Astrocyte (in vitro differentiated cells and primary cell): ENCODE measurements at regions not wholly inside any gene's neighbourhood (a gene's known extent, or its start where the extent isn't known, plus 50 kb on each side); places are given as distances from the start of the nearest gene placed in this dataset.

Experiments
- DNase-seq: peaks from one replicate; pipeline ENCODE4 v3.0.0-alpha.2; 2010; ENCODE audit warnings: low read depth
- FAIRE-seq: peaks from 2 replicates; lab custom pipeline; 2011; peaks lifted over from hg19 to GRCh38; lab: Jason Lieb, UNC
- H2AFZ ChIP-seq: 2 replicates; pipeline ENCODE4 v1.6.0; 2012; ENCODE audit warnings: low read depth, low read length, inconsistent platforms
- H3K27ac ChIP-seq: 2 replicates; pipeline ENCODE4 v1.5.1; 2011; ENCODE audit warnings: low read depth, low read length, inconsistent platforms
- H3K27me3 ChIP-seq: 2 replicates; pipeline ENCODE4 v1.6.0; 2011; ENCODE audit warnings: low read length, inconsistent platforms; ENCODE audit not compliant: insufficient read depth
- H3K36me3 ChIP-seq: 2 replicates; pipeline ENCODE4 v1.5.1; 2011; ENCODE audit warnings: low read length, inconsistent platforms; ENCODE audit not compliant: insufficient read depth
- H3K4me1 ChIP-seq: 2 replicates; pipeline ENCODE4 v1.5.1; 2011; ENCODE audit warnings: low read length, inconsistent platforms; ENCODE audit not compliant: insufficient read depth
- H3K4me2 ChIP-seq: 2 replicates; pipeline ENCODE4 v1.6.0; 2012; ENCODE audit warnings: low read length, inconsistent platforms
- H3K4me3 ChIP-seq: 2 replicates; pipeline ENCODE4 v1.5.1; 2011; ENCODE audit warnings: low read depth, mild to moderate bottlenecking, low read length, inconsistent platforms; ENCODE audit not compliant: insufficient read depth
- H3K79me2 ChIP-seq: 2 replicates; pipeline ENCODE4 v1.6.0; 2012; ENCODE audit warnings: mild to moderate bottlenecking, low read length, inconsistent platforms; ENCODE audit not compliant: insufficient read depth
- H3K9ac ChIP-seq: 2 replicates; pipeline ENCODE4 v1.6.0; 2012; ENCODE audit warnings: mild to moderate bottlenecking, low read length, inconsistent platforms
- H3K9me3 ChIP-seq: 2 replicates; pipeline ENCODE4 v1.5.1; 2012; ENCODE audit warnings: low read depth, mild to moderate bottlenecking, low read length, inconsistent platforms; ENCODE audit not compliant: insufficient read depth
- H4K20me1 ChIP-seq: 2 replicates; pipeline ENCODE4 v1.6.0; 2012; ENCODE audit warnings: low read length, inconsistent platforms; ENCODE audit not compliant: insufficient read depth
- H3K27ac Mint-ChIP-seq: one replicate; pipeline ENCODE4 v1.8.0; 2021; ENCODE audit warnings: mild to moderate bottlenecking, mixed read lengths; ENCODE audit not compliant: unreplicated experiment
- H3K27me3 Mint-ChIP-seq: one replicate; pipeline ENCODE4 v1.8.0; 2021; ENCODE audit warnings: low read depth, mixed read lengths; ENCODE audit not compliant: unreplicated experiment
- H3K36me3 Mint-ChIP-seq: one replicate; pipeline ENCODE4 v1.8.0; 2021; ENCODE audit warnings: low read depth, mixed read lengths; ENCODE audit not compliant: unreplicated experiment
- H3K4me1 Mint-ChIP-seq: one replicate; pipeline ENCODE4 v1.8.0; 2021; ENCODE audit warnings: low read depth, mixed read lengths; ENCODE audit not compliant: unreplicated experiment
- H3K4me3 Mint-ChIP-seq: one replicate; pipeline ENCODE4 v1.8.0; 2021; ENCODE audit warnings: mild to moderate bottlenecking, moderate library complexity, mixed read lengths; ENCODE audit not compliant: unreplicated experiment
- H3K9me3 Mint-ChIP-seq: one replicate; pipeline ENCODE4 v1.8.0; 2021; ENCODE audit warnings: mild to moderate bottlenecking, mixed read lengths; ENCODE audit not compliant: unreplicated experiment
- EZH2 ChIP-seq: IDR thresholded peaks from 2 replicates; pipeline ENCODE4 v1.6.1; 2012; ENCODE audit warnings: mild to moderate bottlenecking, low read length, inconsistent platforms; ENCODE audit not compliant: insufficient read depth
- TF ChIP-seq, protein P1 (sequence below): IDR thresholded peaks from 2 replicates; pipeline ENCODE4 v1.5.1; 2011; ENCODE audit warnings: low read depth, mild to moderate bottlenecking, inconsistent platforms, low read length, moderate library complexity; ENCODE audit not compliant: insufficient read depth

DNA sequence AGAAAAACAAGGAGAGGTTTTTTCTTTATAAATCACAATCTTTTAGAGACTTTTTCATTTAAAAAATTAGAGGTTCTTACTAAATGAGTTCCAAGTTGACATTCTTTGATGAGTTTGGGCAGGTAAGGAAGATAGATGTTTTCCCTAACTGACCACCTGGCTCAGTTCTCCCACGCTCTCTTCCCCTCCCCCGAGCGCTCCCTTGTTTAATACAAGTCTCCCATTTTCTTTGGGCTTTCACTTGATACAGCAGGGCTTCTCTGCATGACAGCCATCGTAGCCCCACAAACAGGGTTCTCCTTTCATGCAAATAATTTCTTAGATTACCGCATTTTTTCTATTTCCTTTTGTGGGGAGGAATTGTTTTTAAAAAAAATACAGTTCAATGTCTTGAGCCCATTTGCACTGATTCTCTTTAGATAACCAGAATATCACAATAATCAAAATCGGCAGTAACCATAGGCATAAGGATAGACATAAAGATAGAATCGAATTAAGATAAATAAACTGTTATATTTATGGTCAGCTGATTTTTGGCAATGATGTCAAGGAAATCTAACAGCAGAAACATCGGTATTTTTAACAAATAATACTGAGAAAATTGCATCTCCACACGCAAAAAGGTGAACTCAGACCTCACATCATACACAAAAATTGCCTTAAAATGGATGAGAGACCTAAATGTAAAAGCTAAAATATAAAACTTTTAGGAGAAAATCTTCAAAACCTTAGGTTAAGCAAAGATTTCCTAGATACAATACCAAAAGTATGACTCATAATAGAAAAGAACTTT is 325.4 kb downstream of the PIK3R1 start:
- DNase-seq (no peak), FAIRE-seq (no peak)
- Mint-ChIP-seq H3K27me3 (peaks cover 4% of the 10 kb centered on the region), H3K27ac (no peak overlapping the region), H3K9me3 (peaks cover 2% of the 10 kb centered on the region), H3K4me3 (no peak overlapping the region), H3K36me3 (no peaks in the 10 kb centered on the region), H3K4me1 (peaks cover 29% of the 10 kb centered on the region)
- TF ChIP-seq, protein P1, sequence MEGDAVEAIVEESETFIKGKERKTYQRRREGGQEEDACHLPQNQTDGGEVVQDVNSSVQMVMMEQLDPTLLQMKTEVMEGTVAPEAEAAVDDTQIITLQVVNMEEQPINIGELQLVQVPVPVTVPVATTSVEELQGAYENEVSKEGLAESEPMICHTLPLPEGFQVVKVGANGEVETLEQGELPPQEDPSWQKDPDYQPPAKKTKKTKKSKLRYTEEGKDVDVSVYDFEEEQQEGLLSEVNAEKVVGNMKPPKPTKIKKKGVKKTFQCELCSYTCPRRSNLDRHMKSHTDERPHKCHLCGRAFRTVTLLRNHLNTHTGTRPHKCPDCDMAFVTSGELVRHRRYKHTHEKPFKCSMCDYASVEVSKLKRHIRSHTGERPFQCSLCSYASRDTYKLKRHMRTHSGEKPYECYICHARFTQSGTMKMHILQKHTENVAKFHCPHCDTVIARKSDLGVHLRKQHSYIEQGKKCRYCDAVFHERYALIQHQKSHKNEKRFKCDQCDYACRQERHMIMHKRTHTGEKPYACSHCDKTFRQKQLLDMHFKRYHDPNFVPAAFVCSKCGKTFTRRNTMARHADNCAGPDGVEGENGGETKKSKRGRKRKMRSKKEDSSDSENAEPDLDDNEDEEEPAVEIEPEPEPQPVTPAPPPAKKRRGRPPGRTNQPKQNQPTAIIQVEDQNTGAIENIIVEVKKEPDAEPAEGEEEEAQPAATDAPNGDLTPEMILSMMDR: no peak
- no peak for TF ChIP-seq EZH2
- H3K27ac ChIP-seq: no peak overlapping the region
- no peak overlapping the region for H3K4me3 ChIP-seq
- H3K9ac ChIP-seq: no peak overlapping the region
- H3K4me2 ChIP-seq: no peak overlapping the region
- H3K9me3 ChIP-seq: no peaks in the 10 kb centered on the region
- H3K36me3 ChIP-seq: no peaks in the 10 kb centered on the region
- no peaks in the 10 kb centered on the region for H3K79me2 ChIP-seq
- H2AFZ ChIP-seq: no peak overlapping the region
- H4K20me1 ChIP-seq: no peaks in the 10 kb centered on the region
- H3K4me1 ChIP-seq: no peaks in the 10 kb centered on the region
- no peaks in the 10 kb centered on the region for H3K27me3 ChIP-seq

DNA sequence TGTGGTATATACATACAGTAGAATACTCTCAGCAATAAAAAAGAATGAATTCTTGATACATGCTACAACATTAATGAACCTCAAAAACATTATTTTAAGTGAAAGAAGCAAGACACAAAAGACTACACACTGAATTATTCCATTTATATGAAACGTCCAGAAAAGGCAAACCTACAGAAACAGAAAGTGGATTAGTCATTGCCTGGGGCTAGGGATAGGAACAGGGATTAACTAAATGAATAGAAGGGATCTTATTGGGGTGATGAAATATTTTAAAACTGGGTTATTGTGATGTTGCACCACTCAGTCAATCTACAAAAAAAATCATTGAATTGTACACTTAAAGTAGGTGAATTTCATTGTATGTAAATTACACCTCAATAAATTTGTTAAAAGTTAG is 326.7 kb downstream of the PIK3R1 start:
- Mint-ChIP-seq H3K4me1 (peaks cover 29% of the 10 kb centered on the region), H3K36me3 (no peaks in the 10 kb centered on the region), H3K9me3 (peaks cover 2% of the 10 kb centered on the region), H3K27ac (no peak overlapping the region), H3K27me3 (peaks cover 4% of the 10 kb centered on the region), H3K4me3 (no peak overlapping the region)
- FAIRE-seq: peak; percentile 34
- Histone ChIP-seq H4K20me1 (no peaks in the 10 kb centered on the region), H3K4me3 (no peak overlapping the region), H3K9me3 (no peaks in the 10 kb centered on the region), H3K27me3 (no peaks in the 10 kb centered on the region), H3K79me2 (no peaks in the 10 kb centered on the region), H3K9ac (no peak overlapping the region), H3K27ac (no peak overlapping the region), H2AFZ (no peak overlapping the region), H3K4me1 (no peaks in the 10 kb centered on the region), H3K36me3 (no peaks in the 10 kb centered on the region), H3K4me2 (no peak overlapping the region)
- TF ChIP-seq EZH2: no peak
- TF ChIP-seq, protein P1: no peak
- DNase-seq: no peak

DNA sequence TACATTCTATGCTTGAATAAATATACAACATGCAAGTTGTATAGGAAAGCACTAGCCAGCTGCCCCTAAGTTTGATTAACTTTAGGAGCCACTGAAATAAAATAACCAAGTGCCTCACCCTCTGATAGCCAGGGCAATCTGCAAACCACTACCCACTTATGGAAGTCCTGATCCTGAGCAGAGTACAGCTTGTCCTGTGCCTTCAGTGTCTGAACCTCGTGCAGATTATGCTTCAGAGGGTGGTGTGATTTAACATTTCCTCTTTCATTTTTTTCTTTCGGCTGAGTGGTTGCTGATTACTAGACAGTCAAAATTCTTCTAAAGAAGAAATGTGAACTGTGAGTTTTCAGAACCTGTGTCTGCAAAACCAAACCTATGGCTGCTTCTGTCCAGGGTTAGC is 327.7 kb downstream of the PIK3R1 start:
- H3K27me3 Mint-ChIP-seq: peaks cover 4% of the 10 kb centered on the region
- H3K9ac ChIP-seq: no peak overlapping the region
- no peaks in the 10 kb centered on the region for H3K36me3 Mint-ChIP-seq
- H3K36me3 ChIP-seq: no peaks in the 10 kb centered on the region
- DNase-seq: no peak
- no peaks in the 10 kb centered on the region for H3K27me3 ChIP-seq
- no peak for TF ChIP-seq EZH2
- TF ChIP-seq, protein P1: no peak
- no peaks in the 10 kb centered on the region for H3K79me2 ChIP-seq
- no peaks in the 10 kb centered on the region for H4K20me1 ChIP-seq
- H3K4me3 ChIP-seq: no peak overlapping the region
- peaks cover 34% of the 10 kb centered on the region for H3K4me1 Mint-ChIP-seq
- H3K27ac Mint-ChIP-seq: no peak overlapping the region
- H3K9me3 Mint-ChIP-seq: peaks cover 2% of the 10 kb centered on the region
- no peak for FAIRE-seq
- H3K27ac ChIP-seq: no peak overlapping the region
- H3K4me1 ChIP-seq: no peaks in the 10 kb centered on the region
- H3K4me3 Mint-ChIP-seq: no peak overlapping the region
- no peak overlapping the region for H3K4me2 ChIP-seq
- no peaks in the 10 kb centered on the region for H3K9me3 ChIP-seq
- H2AFZ ChIP-seq: no peak overlapping the region
